ENCODE measurements at regions not wholly inside any gene's neighbourhood (a gene's known extent, or its start where the extent isn't known, plus 50 kb on each side); places are given as distances from the start of the nearest gene placed in this dataset.

DNA sequence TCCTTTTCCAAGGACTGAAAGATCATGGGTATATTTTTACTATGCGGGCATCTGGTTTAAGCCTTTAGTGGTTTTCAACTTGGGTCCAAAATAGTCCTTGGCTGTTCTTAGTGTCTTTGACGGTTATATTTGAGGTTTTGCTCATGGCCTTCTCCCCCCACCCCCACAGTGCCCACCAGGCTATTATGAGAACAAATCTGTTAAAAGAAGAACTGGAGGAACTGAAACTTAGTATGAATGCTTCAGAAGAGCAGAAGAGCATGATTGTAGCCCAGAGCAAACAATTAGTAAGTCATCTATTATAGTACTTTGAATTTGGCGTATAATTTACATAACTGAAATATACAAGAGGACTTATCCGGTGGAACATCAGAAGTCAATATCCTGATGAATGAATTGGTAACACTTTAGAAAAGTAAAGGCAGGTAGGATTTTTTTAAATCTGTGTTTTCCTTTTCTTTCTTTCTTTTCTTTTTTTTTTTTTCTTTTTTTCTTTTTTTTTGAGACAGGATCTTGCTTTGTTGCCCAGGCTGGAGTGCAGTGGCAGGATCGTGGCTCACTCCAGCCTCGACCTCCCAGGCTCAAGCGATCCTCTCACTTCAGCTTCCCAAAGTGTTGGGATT, 71.8 kb upstream of the BCAT1 start:
- TF ChIP-seq, protein P1, sequence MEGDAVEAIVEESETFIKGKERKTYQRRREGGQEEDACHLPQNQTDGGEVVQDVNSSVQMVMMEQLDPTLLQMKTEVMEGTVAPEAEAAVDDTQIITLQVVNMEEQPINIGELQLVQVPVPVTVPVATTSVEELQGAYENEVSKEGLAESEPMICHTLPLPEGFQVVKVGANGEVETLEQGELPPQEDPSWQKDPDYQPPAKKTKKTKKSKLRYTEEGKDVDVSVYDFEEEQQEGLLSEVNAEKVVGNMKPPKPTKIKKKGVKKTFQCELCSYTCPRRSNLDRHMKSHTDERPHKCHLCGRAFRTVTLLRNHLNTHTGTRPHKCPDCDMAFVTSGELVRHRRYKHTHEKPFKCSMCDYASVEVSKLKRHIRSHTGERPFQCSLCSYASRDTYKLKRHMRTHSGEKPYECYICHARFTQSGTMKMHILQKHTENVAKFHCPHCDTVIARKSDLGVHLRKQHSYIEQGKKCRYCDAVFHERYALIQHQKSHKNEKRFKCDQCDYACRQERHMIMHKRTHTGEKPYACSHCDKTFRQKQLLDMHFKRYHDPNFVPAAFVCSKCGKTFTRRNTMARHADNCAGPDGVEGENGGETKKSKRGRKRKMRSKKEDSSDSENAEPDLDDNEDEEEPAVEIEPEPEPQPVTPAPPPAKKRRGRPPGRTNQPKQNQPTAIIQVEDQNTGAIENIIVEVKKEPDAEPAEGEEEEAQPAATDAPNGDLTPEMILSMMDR (IDR thresholded peaks at IDR 0.05; ENCODE audit: unreplicated experiment), result no peak
- Mint-ChIP-seq H3K9me3 (ENCODE audit: low read depth, unreplicated experiment) (peaks cover 2% of the 10 kb centered on the region), H3K27ac (ENCODE audit: unreplicated experiment) (no peak overlapping the region), H3K4me1 (ENCODE audit: low read depth, unreplicated experiment) (no peaks in the 10 kb centered on the region), H3K4me3 (ENCODE audit: low read depth, unreplicated experiment) (no peak overlapping the region), H3K36me3 (ENCODE audit: insufficient read depth, unreplicated experiment) (no peaks in the 10 kb centered on the region), H3K27me3 (ENCODE audit: unreplicated experiment) (peaks cover 23% of the 10 kb centered on the region)
- DNase-seq, result no peak
- BruUV-seq (replicated peaks), result no TSS peak
- CTCF ChIA-PET, result no interaction called here
- intact Hi-C loops (cut with micrococcal nuclease; ENCODE audit: unreplicated experiment), result no loop called here

DNA sequence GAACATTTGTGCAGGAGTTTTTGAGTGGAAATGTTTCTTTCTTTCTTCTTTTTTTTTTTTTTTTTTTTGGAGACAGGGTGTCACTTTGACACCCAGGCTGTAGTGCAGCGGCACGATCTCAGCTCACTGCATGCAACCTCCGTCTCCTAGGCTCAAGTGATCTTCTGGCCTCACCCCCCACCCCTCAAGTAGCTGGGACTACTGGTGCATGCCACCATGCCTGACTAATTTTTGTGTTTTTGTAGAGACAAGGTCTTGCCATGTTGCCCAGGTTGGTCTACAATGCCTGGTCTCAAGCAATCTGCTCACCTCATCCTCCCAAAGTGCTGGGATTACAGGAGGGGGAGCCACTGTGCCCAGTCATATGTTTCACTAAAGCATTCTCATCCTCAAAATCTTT, 69.2 kb upstream of the BCAT1 start:
- Mint-ChIP-seq H3K36me3 (ENCODE audit: insufficient read depth, unreplicated experiment) (no peaks in the 10 kb centered on the region), H3K9me3 (ENCODE audit: low read depth, unreplicated experiment) (peaks cover 2% of the 10 kb centered on the region), H3K4me3 (ENCODE audit: low read depth, unreplicated experiment) (no peak overlapping the region), H3K27ac (ENCODE audit: unreplicated experiment) (no peak overlapping the region), H3K4me1 (ENCODE audit: low read depth, unreplicated experiment) (no peaks in the 10 kb centered on the region), H3K27me3 (ENCODE audit: unreplicated experiment) (peaks cover 23% of the 10 kb centered on the region)
- no TSS peak for BruUV-seq (replicated peaks)
- intact Hi-C loops (cut with micrococcal nuclease; ENCODE audit: unreplicated experiment), result no loop called here
- CTCF ChIA-PET, result no interaction called here
- TF ChIP-seq, protein P1 (IDR thresholded peaks at IDR 0.05; ENCODE audit: unreplicated experiment), result no peak
- no peak for DNase-seq

DNA sequence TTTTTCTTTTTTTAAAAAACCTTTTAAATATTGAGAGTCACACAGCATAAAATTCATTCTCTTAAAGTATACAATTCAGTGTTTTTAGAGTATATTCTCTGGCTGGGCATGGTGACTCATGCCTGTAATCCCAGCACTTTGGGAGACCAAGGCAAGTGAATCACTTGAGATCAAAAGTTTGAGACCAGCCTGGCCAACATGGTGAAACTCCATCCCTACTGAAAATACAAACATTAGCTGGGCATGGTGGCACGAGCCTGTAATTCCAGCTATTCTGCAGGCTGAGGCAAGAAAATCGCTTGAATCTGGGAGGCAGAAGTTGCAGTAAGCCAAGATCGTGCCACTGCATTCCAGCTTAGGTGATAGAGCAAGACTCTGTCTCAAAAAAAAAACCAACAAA, 68.4 kb upstream of the BCAT1 start:
- H3K4me1 Mint-ChIP-seq (ENCODE audit: low read depth, unreplicated experiment), result no peaks in the 10 kb centered on the region
- DNase-seq, result no peak
- no peak overlapping the region for H3K27ac Mint-ChIP-seq (ENCODE audit: unreplicated experiment)
- intact Hi-C loops (cut with micrococcal nuclease; ENCODE audit: unreplicated experiment), result no loop called here
- no peak overlapping the region for H3K4me3 Mint-ChIP-seq (ENCODE audit: low read depth, unreplicated experiment)
- TF ChIP-seq, protein P1 (IDR thresholded peaks at IDR 0.05; ENCODE audit: unreplicated experiment), result no peak
- CTCF ChIA-PET, result no interaction called here
- H3K36me3 Mint-ChIP-seq (ENCODE audit: insufficient read depth, unreplicated experiment), result no peaks in the 10 kb centered on the region
- BruUV-seq (replicated peaks), result no TSS peak
- peaks cover 23% of the 10 kb centered on the region for H3K27me3 Mint-ChIP-seq (ENCODE audit: unreplicated experiment)
- H3K9me3 Mint-ChIP-seq (ENCODE audit: low read depth, unreplicated experiment), result peaks cover 2% of the 10 kb centered on the region

DNA sequence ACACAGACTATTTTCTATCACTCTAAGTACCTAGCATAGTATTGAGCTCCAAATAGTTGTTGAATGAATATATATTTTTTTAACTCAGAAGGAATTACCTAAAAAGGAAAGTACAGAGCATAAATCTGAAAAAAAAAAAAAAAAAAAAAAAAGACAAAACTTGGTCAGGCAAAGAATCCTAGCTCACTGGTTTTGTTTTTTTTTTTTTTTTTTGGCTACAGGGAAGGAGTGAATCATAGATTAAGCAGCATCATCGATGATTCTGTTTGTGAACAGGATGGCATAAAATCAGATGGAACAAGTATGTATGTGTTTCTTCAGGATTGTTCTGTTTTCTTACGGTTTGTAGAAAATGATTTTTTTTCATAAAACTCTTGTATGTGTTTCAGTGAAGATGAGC, 66.1 kb upstream of the BCAT1 start:
- TF ChIP-seq, protein P1 (IDR thresholded peaks at IDR 0.05; ENCODE audit: unreplicated experiment), result no peak
- H3K27ac Mint-ChIP-seq (ENCODE audit: unreplicated experiment), result no peak overlapping the region
- no peaks in the 10 kb centered on the region for H3K9me3 Mint-ChIP-seq (ENCODE audit: low read depth, unreplicated experiment)
- H3K27me3 Mint-ChIP-seq (ENCODE audit: unreplicated experiment), result peaks cover 19% of the 10 kb centered on the region
- H3K36me3 Mint-ChIP-seq (ENCODE audit: insufficient read depth, unreplicated experiment), result no peaks in the 10 kb centered on the region
- no peak for DNase-seq
- CTCF ChIA-PET, result no interaction called here
- intact Hi-C loops (cut with micrococcal nuclease; ENCODE audit: unreplicated experiment), result no loop called here
- H3K4me1 Mint-ChIP-seq (ENCODE audit: low read depth, unreplicated experiment), result no peaks in the 10 kb centered on the region
- BruUV-seq (replicated peaks), result no TSS peak
- no peak overlapping the region for H3K4me3 Mint-ChIP-seq (ENCODE audit: low read depth, unreplicated experiment)

Measured in Calu3 (cell line).